ENCODE measurements at regions not wholly inside any gene's neighbourhood (a gene's known extent, or its start where the extent isn't known, plus 50 kb on each side); places are given as distances from the start of the nearest gene placed in this dataset.

DNA sequence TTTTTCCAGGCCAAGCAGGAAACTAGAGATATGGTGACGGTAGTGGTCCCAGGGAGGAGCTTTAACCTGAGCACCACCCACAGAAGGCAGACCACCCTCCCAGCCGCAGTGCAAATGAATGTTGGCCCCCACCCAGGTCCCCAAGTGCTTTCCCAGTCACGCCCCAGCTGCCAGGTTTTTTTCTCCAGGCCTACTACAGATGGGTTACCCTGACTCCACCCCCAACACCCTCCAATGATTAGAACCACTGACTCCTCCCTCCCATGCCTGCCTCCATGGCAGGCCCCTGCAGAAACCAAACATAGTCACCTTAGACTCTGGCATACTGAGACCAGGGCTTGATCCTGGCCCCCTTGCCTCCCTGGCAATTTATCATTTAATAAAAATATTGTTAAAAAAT lies 58.7 kb upstream of the CHST1 start:
- Histone ChIP-seq H3K79me2 (ENCODE audit: insufficient read depth, low read length) (no peaks in the 10 kb centered on the region), H3K27ac (ENCODE audit: low read depth in 1 of 2, low read length in 2 of 2) (no peak overlapping the region), H3K4me1 (ENCODE audit: control insufficient read depth in 1 of 2, insufficient read depth in 2 of 2, low read length in 2 of 2) (no peaks in the 10 kb centered on the region), H3K36me3 (replicated peaks in 1 of 2; ENCODE audit: control insufficient read depth in 1 of 2, insufficient read depth in 2 of 2, low read length in 2 of 2) (no peaks in the 10 kb centered on the region), H4K20me1 (ENCODE audit: insufficient read depth, low read length) (no peaks in the 10 kb centered on the region), H3K9me3 (replicated peaks in 1 of 2; ENCODE audit: control insufficient read depth in 1 of 2, insufficient read depth in 1 of 2, low read length in 2 of 2) (no peaks in the 10 kb centered on the region), H3K27me3 (ENCODE audit: control insufficient read depth in 2 of 2, insufficient read depth in 2 of 2, low read length in 2 of 2) (no peaks in the 10 kb centered on the region), H3K4me3 (replicated peaks in 1 of 3; ENCODE audit: low read depth in 2 of 3, low read length in 3 of 3) (no peak overlapping the region), H3K4me2 (replicated peaks; ENCODE audit: extremely low read depth, low read length, poor library complexity, severe bottlenecking) (no peak overlapping the region), H2AFZ (ENCODE audit: insufficient read depth, low read depth, low read length, poor library complexity, severe bottlenecking) (no peak overlapping the region), H3K9ac (ENCODE audit: insufficient read depth, low read length, poor library complexity, severe bottlenecking) (no peak overlapping the region)
- TF ChIP-seq, protein P1, sequence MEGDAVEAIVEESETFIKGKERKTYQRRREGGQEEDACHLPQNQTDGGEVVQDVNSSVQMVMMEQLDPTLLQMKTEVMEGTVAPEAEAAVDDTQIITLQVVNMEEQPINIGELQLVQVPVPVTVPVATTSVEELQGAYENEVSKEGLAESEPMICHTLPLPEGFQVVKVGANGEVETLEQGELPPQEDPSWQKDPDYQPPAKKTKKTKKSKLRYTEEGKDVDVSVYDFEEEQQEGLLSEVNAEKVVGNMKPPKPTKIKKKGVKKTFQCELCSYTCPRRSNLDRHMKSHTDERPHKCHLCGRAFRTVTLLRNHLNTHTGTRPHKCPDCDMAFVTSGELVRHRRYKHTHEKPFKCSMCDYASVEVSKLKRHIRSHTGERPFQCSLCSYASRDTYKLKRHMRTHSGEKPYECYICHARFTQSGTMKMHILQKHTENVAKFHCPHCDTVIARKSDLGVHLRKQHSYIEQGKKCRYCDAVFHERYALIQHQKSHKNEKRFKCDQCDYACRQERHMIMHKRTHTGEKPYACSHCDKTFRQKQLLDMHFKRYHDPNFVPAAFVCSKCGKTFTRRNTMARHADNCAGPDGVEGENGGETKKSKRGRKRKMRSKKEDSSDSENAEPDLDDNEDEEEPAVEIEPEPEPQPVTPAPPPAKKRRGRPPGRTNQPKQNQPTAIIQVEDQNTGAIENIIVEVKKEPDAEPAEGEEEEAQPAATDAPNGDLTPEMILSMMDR (IDR thresholded peaks at IDR 0.05) = no peak
- 81% methylated on average over 3 of the region's 3 CpGs for WGBS (ENCODE audit: insufficient coverage)
- no peaks in the 10 kb centered on the region for H3K4me1 Mint-ChIP-seq
- DNase-seq = no peak
- no peak overlapping the region for H3K4me3 Mint-ChIP-seq
- H3K27ac Mint-ChIP-seq = peak overlapping the region in 1 of 7 donors; percentile 21
- H3K9me3 Mint-ChIP-seq = peaks cover 0 to 2% (median 0%) of the 10 kb centered on the region in 7 donors
- H3K27me3 Mint-ChIP-seq (ENCODE audit: low read depth in 3 of 3) = peaks cover 6 to 16% (median 8%) of the 10 kb centered on the region in 3 donors
- H3K36me3 Mint-ChIP-seq = no peaks in the 10 kb centered on the region
- intact Hi-C loops (cut with micrococcal nuclease) = no loop called here

DNA sequence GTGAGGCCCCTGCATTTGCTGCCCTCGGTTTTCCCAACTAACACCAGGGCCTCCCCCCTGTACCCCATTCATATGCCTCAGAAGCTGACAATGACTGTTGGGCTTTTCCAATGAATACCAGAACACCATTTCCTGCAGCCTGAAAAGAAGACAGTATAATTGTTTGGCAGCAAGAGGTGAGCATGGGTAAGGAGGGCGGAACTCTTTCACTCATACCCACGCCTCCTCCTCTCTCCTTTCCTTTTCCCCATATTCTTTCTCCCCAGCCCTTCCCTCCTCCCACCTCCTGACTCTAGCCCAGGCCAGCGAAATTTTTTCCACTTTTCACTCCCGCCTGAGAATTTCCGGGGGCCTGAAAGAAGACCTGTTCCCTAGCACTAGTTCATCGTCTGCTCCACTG lies 58.0 kb upstream of the CHST1 start:
- WGBS (ENCODE audit: insufficient coverage) = 81% methylated on average over 4 of the region's 7 CpGs
- no peaks in the 10 kb centered on the region for H3K79me2 ChIP-seq (ENCODE audit: insufficient read depth, low read length)
- no peaks in the 10 kb centered on the region for H3K27me3 ChIP-seq (ENCODE audit: control insufficient read depth in 2 of 2, insufficient read depth in 2 of 2, low read length in 2 of 2)
- Mint-ChIP-seq H3K4me3 (no peak overlapping the region), H3K27me3 (ENCODE audit: low read depth in 3 of 3) (peaks cover 6 to 16% (median 7%) of the 10 kb centered on the region in 3 donors), H3K36me3 (no peaks in the 10 kb centered on the region), H3K4me1 (no peaks in the 10 kb centered on the region), H3K9me3 (no peaks in the 10 kb centered on the region), H3K27ac (peak overlapping the region in 1 of 7 donors; percentile 28)
- H3K4me1 ChIP-seq (ENCODE audit: control insufficient read depth in 1 of 2, insufficient read depth in 2 of 2, low read length in 2 of 2) = no peaks in the 10 kb centered on the region
- H3K27ac ChIP-seq (ENCODE audit: low read depth in 1 of 2, low read length in 2 of 2) = no peak overlapping the region
- no peak overlapping the region for H3K4me2 ChIP-seq (replicated peaks; ENCODE audit: extremely low read depth, low read length, poor library complexity, severe bottlenecking)
- H4K20me1 ChIP-seq (ENCODE audit: insufficient read depth, low read length) = no peaks in the 10 kb centered on the region
- intact Hi-C loops (cut with micrococcal nuclease) = no loop called here
- no peak overlapping the region for H2AFZ ChIP-seq (ENCODE audit: insufficient read depth, low read depth, low read length, poor library complexity, severe bottlenecking)
- no peaks in the 10 kb centered on the region for H3K9me3 ChIP-seq (replicated peaks in 1 of 2; ENCODE audit: control insufficient read depth in 1 of 2, insufficient read depth in 1 of 2, low read length in 2 of 2)
- no peak for DNase-seq
- H3K36me3 ChIP-seq (replicated peaks in 1 of 2; ENCODE audit: control insufficient read depth in 1 of 2, insufficient read depth in 2 of 2, low read length in 2 of 2) = no peaks in the 10 kb centered on the region
- TF ChIP-seq, protein P1 (IDR thresholded peaks at IDR 0.05) = no peak
- no peak overlapping the region for H3K9ac ChIP-seq (ENCODE audit: insufficient read depth, low read length, poor library complexity, severe bottlenecking)
- H3K4me3 ChIP-seq (replicated peaks in 1 of 3; ENCODE audit: low read depth in 2 of 3, low read length in 3 of 3) = no peak overlapping the region
